CD14-positive monocyte (primary cell): ENCODE measurements at regions not wholly inside any gene's neighbourhood (a gene's known extent, or its start where the extent isn't known, plus 50 kb on each side); places are given as distances from the start of the nearest gene placed in this dataset.

Source experiments
- DNase-seq, 3 donors: peaks; one replicate each; pipeline ENCODE4 v3.0.0-alpha.2; 2011 to 2022
- H2AFZ ChIP-seq: 2 replicates; pipeline ENCODE4 v1.6.0; 2012; ENCODE audit warnings: mild to moderate bottlenecking, low read depth, low read length, inconsistent platforms; ENCODE audit not compliant: insufficient read depth, poor library complexity, severe bottlenecking
- H3K27ac ChIP-seq, 2 donors: 1 replicate in 1 of 2; 2 replicates in 1 of 2; pipeline ENCODE4 v1.5.1; 2012 to 2013; ENCODE audit warnings: low read length in 2 of 2, control low read depth in 1 of 2, inconsistent platforms in 1 of 2, low read depth in 1 of 2, mild to moderate bottlenecking in 1 of 2
- H3K27me3 ChIP-seq, 2 donors: one replicate each; pipeline versions ENCODE4 v1.6.0 to v1.6.1; 2011 to 2013; ENCODE audit warnings: low read length in 2 of 2; ENCODE audit not compliant: control insufficient read depth in 2 of 2, insufficient read depth in 2 of 2
- H3K36me3 ChIP-seq, 2 donors: replicated peaks in 1 of 2; 1 replicate in 1 of 2; 2 replicates in 1 of 2; pipeline versions ENCODE4 v1.5.1 to v1.6.1; 2012 to 2013; ENCODE audit warnings: low read length in 2 of 2, control low read depth in 1 of 2, inconsistent platforms in 1 of 2, mild to moderate bottlenecking in 1 of 2; ENCODE audit not compliant: insufficient read depth in 2 of 2, control insufficient read depth in 1 of 2
- H3K4me1 ChIP-seq, 2 donors: 1 replicate in 1 of 2; 2 replicates in 1 of 2; pipeline versions ENCODE4 v1.5.1 to v1.6.1; 2012 to 2013; ENCODE audit warnings: low read length in 2 of 2, control low read depth in 1 of 2, inconsistent platforms in 1 of 2, mild to moderate bottlenecking in 1 of 2, moderate library complexity in 1 of 2; ENCODE audit not compliant: insufficient read depth in 2 of 2, control insufficient read depth in 1 of 2
- H3K4me2 ChIP-seq: replicated peaks from 2 replicates; pipeline ENCODE3; 2012; ENCODE audit warnings: low read length, moderate library complexity, mild to moderate bottlenecking; ENCODE audit not compliant: poor library complexity, severe bottlenecking; ENCODE audit errors: extremely low read depth
- H3K4me3 ChIP-seq, 3 experiments: fragments of 200-600 bp in 1 of 3; sonication (generic) in 1 of 3; replicated peaks in 1 of 3; 1 replicate in 2 of 3; 2 replicates in 1 of 3; pipeline ENCODE4 v1.5.1; 2011 to 2013; ENCODE audit warnings: low read length in 3 of 3, mild to moderate bottlenecking in 3 of 3, control low read depth in 2 of 3, low read depth in 2 of 3, inconsistent platforms in 1 of 3, moderate library complexity in 1 of 3
- H3K79me2 ChIP-seq: 2 replicates; pipeline ENCODE4 v1.6.0; 2012; ENCODE audit warnings: mild to moderate bottlenecking, control low read depth, inconsistent platforms, low read length, moderate library complexity; ENCODE audit not compliant: insufficient read depth
- H3K9ac ChIP-seq: 2 replicates; pipeline ENCODE4 v1.6.0; 2017; ENCODE audit warnings: low read length, mild to moderate bottlenecking; ENCODE audit not compliant: insufficient read depth, poor library complexity, severe bottlenecking
- H3K9me3 ChIP-seq, 2 donors: replicated peaks in 1 of 2; 1 replicate in 1 of 2; 2 replicates in 1 of 2; pipeline versions ENCODE4 v1.5.1 to v1.6.1; 2012 to 2013; ENCODE audit warnings: low read length in 2 of 2, control low read depth in 1 of 2; ENCODE audit not compliant: control insufficient read depth in 1 of 2, insufficient read depth in 1 of 2
- H4K20me1 ChIP-seq: 2 replicates; pipeline ENCODE4 v1.6.0; 2012; ENCODE audit warnings: mild to moderate bottlenecking, low read length, control low read depth, moderate library complexity; ENCODE audit not compliant: insufficient read depth
- H3K27ac Mint-ChIP-seq, 7 donors: one replicate each; pipeline ENCODE4 v1.8.0; 2020; ENCODE audit warnings: mild to moderate bottlenecking in 7 of 7, mixed read lengths in 7 of 7, moderate library complexity in 6 of 7, inconsistent platforms in 2 of 7
- H3K27me3 Mint-ChIP-seq, 3 donors: one replicate each; pipeline ENCODE4 v1.8.0; 2021 to 2022; ENCODE audit warnings: low read depth in 3 of 3, mild to moderate bottlenecking in 3 of 3, mixed read lengths in 3 of 3, moderate library complexity in 3 of 3, inconsistent platforms in 1 of 3
- H3K36me3 Mint-ChIP-seq, 2 donors: one replicate each; pipeline ENCODE4 v1.8.0; 2020; ENCODE audit warnings: mixed read lengths in 2 of 2, inconsistent platforms in 1 of 2, mild to moderate bottlenecking in 1 of 2
- H3K4me1 Mint-ChIP-seq: one replicate; pipeline ENCODE4 v1.8.0; 2020; ENCODE audit warnings: mild to moderate bottlenecking, mixed read lengths
- H3K4me3 Mint-ChIP-seq, 2 donors: one replicate each; pipeline ENCODE4 v1.8.0; 2020; ENCODE audit warnings: mild to moderate bottlenecking in 2 of 2, mixed read lengths in 2 of 2, moderate library complexity in 1 of 2
- H3K9me3 Mint-ChIP-seq, 7 donors: one replicate each; pipeline ENCODE4 v1.8.0; 2020 to 2022; ENCODE audit warnings: mixed read lengths in 7 of 7, mild to moderate bottlenecking in 6 of 7, moderate library complexity in 6 of 7, inconsistent platforms in 2 of 7
- WGBS: methylation state at CpG from one replicate; pipeline ENCODE4 v1.1.5; 2013; ENCODE audit warnings: missing lambda C conversion rate; ENCODE audit not compliant: insufficient coverage; 5-methylcytosine and 5-hydroxymethylcytosine counted together
- intact Hi-C, 2 donors: fragments of 100-400 bp; cut with micrococcal nuclease; formaldehyde crosslinking; loops; one replicate each; pipeline versions ENCODE4 v1.15.0 to v1.15.1; 2023
- TF ChIP-seq, protein P1 (sequence below): fragments of 200-600 bp; IDR thresholded peaks from one replicate; pipeline ENCODE4 v1.8.0; 2022; ENCODE audit warnings: antibody characterized with exemption, mild to moderate bottlenecking

DNA sequence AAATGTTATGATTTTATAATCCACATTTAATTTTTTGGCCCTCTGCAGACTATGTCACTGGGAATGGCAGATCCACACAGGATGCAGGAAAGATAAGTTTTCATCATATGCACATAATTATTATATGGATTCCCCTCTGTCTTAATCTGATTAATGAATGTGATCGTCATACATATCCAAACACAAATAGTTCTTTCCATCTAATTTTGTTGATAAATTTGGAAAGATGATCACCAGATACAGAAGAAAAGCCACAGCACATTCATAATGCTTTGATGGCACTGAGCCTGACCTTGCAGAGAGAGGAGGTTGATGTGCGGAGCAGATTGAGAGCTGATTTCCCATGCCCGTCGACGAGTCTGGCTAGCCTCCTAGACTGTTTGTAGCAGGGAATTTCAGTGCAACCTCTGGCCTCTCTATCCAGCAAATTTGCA lies 471.5 kb downstream of the EPM2A start:
- no peaks in the 10 kb centered on the region for H3K27me3 ChIP-seq
- H3K36me3 ChIP-seq = no peaks in the 10 kb centered on the region
- TF ChIP-seq, protein P1, sequence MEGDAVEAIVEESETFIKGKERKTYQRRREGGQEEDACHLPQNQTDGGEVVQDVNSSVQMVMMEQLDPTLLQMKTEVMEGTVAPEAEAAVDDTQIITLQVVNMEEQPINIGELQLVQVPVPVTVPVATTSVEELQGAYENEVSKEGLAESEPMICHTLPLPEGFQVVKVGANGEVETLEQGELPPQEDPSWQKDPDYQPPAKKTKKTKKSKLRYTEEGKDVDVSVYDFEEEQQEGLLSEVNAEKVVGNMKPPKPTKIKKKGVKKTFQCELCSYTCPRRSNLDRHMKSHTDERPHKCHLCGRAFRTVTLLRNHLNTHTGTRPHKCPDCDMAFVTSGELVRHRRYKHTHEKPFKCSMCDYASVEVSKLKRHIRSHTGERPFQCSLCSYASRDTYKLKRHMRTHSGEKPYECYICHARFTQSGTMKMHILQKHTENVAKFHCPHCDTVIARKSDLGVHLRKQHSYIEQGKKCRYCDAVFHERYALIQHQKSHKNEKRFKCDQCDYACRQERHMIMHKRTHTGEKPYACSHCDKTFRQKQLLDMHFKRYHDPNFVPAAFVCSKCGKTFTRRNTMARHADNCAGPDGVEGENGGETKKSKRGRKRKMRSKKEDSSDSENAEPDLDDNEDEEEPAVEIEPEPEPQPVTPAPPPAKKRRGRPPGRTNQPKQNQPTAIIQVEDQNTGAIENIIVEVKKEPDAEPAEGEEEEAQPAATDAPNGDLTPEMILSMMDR = no peak
- no peak overlapping the region for H3K4me3 Mint-ChIP-seq
- no peak overlapping the region for H3K4me2 ChIP-seq
- H3K9me3 Mint-ChIP-seq = peaks cover 0 to 2% (median 0%) of the 10 kb centered on the region in 7 donors
- intact Hi-C loops = no loop called here
- H3K27ac ChIP-seq = no peak overlapping the region
- no peaks in the 10 kb centered on the region for H3K9me3 ChIP-seq
- H3K79me2 ChIP-seq = no peaks in the 10 kb centered on the region
- no peak overlapping the region for H3K27ac Mint-ChIP-seq
- H4K20me1 ChIP-seq = no peaks in the 10 kb centered on the region
- no peaks in the 10 kb centered on the region for H3K4me1 Mint-ChIP-seq
- H3K4me1 ChIP-seq = no peaks in the 10 kb centered on the region
- H2AFZ ChIP-seq = no peak overlapping the region
- peaks cover 0 to 1% (median 0%) of the 10 kb centered on the region in 3 donors for H3K27me3 Mint-ChIP-seq
- no peaks in the 10 kb centered on the region for H3K36me3 Mint-ChIP-seq
- DNase-seq = no peak
- H3K4me3 ChIP-seq = no peak overlapping the region
- H3K9ac ChIP-seq = no peak overlapping the region
- WGBS = 71% methylated on average over 3 of the region's 5 CpGs

- H2AFZ ChIP-seq = no peak overlapping the region
- Mint-ChIP-seq H3K9me3 (peaks cover 0 to 3% (median 1%) of the 10 kb centered on the region in 7 donors), H3K27ac (no peak overlapping the region), H3K27me3 (peaks cover 0 to 2% (median 1%) of the 10 kb centered on the region in 3 donors), H3K4me3 (no peak overlapping the region), H3K4me1 (no peaks in the 10 kb centered on the region), H3K36me3 (no peaks in the 10 kb centered on the region)
- no peak for DNase-seq
- no peak overlapping the region for H3K9ac ChIP-seq
- no peaks in the 10 kb centered on the region for H4K20me1 ChIP-seq
- TF ChIP-seq, protein P1 = no peak
- no peaks in the 10 kb centered on the region for H3K4me1 ChIP-seq
- H3K36me3 ChIP-seq = no peaks in the 10 kb centered on the region
- no peaks in the 10 kb centered on the region for H3K27me3 ChIP-seq
- H3K79me2 ChIP-seq = no peaks in the 10 kb centered on the region
- H3K9me3 ChIP-seq = no peaks in the 10 kb centered on the region
- intact Hi-C loops = no loop called here
- H3K27ac ChIP-seq = no peak overlapping the region
- no peak overlapping the region for H3K4me2 ChIP-seq
- WGBS = 91% methylated on average over 4 of the region's 6 CpGs
- H3K4me3 ChIP-seq = no peak overlapping the region
These were observed 468.8 kb downstream of the EPM2A start for GRCh38 chr6:145266432-145267075.
